ENCODE measurements at regions not wholly inside any gene's neighbourhood (a gene's known extent, or its start where the extent isn't known, plus 50 kb on each side); places are given as distances from the start of the nearest gene placed in this dataset.

DNA sequence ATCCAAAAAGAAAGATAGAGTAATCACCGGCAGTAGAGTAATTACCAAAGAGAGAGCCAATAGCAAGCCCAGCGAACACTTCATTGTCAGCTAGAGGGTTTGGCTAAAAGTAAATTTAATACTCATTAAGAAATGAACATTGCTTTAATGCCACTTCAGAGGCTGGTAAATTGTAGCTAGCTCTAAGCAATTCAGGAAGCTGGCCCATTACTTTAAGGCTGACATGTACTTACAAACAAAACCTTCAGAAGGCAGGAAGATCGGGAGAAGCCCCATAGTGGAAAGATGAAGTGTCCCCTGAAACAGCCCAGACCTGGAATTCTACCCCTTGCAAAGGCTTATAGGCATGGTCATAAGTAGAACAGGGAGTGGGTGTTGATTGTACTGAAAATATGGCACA is 396.6 kb upstream of the ID4 start:
- Mint-ChIP-seq H3K36me3 (no peaks in the 10 kb centered on the region), H3K27me3 (no peaks in the 10 kb centered on the region), H3K4me1 (no peaks in the 10 kb centered on the region), H3K9me3 (peaks cover 6% of the 10 kb centered on the region), H3K27ac (no peak overlapping the region), H3K4me3 (no peak overlapping the region)
- DNase-seq: no peak

DNA sequence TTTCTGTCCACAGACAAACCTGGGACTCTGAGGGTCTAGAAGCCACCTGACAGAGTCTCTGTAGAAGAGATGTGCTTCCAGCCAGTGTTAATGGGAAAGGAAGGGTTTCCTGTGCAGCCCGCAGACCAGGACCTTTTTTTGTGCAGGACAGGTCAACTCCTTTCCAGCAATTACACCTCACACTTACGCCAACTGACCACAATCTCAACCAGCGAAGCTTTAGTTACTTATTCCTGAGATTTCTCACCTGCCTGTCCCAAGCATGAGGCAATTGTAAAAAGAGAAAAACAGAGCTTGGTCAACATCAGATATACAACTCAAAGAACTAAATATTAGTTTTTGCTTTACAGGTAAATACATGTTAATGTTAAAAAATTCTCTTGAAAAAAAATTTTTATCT is 393.8 kb upstream of the ID4 start:
- Mint-ChIP-seq H3K27me3 (no peaks in the 10 kb centered on the region), H3K4me3 (no peak overlapping the region), H3K4me1 (no peaks in the 10 kb centered on the region), H3K9me3 (no peaks in the 10 kb centered on the region), H3K36me3 (no peaks in the 10 kb centered on the region), H3K27ac (no peak overlapping the region)
- no peak for DNase-seq

DNA sequence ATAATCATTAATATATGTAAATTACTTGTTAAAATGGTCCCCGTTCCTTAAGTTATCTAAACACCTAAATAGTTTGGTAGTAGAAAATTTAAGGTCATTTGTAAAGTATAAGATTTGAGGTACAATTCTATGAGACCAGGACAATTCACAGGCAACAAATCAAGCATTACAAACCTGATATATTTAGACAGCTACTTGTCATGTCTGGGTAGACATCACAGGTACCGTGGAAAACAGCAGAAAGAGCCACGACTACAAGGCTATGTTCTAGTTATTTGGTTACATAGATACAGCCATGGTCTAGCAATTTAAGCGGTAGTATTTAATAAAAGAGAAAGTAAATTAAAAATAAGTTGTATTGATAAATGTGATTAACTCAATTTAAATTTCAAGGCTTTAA is 393.1 kb upstream of the ID4 start:
- no peaks in the 10 kb centered on the region for H3K9me3 Mint-ChIP-seq
- H3K27ac Mint-ChIP-seq: no peak overlapping the region
- DNase-seq: no peak
- no peak overlapping the region for H3K4me3 Mint-ChIP-seq
- H3K27me3 Mint-ChIP-seq: no peaks in the 10 kb centered on the region
- H3K36me3 Mint-ChIP-seq: no peaks in the 10 kb centered on the region
- no peaks in the 10 kb centered on the region for H3K4me1 Mint-ChIP-seq

DNA sequence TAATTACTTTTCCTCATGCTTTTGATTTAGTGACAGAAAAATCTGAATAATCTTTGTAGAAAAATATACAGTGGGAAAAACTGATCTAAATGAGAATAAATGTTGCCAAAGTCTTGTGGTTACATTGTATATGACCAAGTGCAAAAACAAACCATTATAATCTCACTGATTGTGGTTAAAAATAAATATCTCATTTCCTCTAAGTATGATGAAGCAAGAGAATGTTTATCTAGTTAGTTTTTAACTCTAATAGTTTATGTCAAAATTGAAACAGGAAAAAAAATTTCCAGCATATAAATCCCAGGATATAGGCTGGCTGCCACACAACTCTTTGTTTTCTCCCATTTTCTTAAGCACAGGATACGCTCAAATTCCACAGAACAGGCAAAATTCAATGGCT is 392.7 kb upstream of the ID4 start:
- H3K27ac Mint-ChIP-seq: no peak overlapping the region
- DNase-seq: no peak
- no peaks in the 10 kb centered on the region for H3K4me1 Mint-ChIP-seq

DNA sequence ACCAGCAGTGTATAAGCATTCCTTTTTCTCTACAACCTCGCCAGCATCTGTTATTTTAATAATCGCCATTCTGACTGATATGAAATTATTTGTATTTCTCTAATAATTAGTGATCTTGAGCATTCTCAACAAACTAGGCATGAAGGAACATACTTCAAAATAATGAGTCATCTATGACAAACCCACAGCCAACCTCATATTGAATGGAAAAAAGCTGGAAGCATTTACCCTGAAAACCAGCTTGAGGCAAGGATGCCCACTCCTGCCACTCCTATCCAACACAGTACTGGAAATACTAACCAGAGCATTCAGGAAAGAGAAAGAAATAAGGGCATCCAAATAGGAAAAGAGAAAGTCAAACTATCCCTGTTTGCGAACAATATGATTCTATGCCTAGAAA is 390.6 kb upstream of the ID4 start:
- H3K4me1 Mint-ChIP-seq: no peaks in the 10 kb centered on the region
- H3K9me3 Mint-ChIP-seq: no peaks in the 10 kb centered on the region

More for the DNA sequence above, 392.7 kb upstream of the ID4 start:
- H3K9me3 Mint-ChIP-seq: no peaks in the 10 kb centered on the region
- no peaks in the 10 kb centered on the region for H3K27me3 Mint-ChIP-seq
- no peak overlapping the region for H3K4me3 Mint-ChIP-seq
- H3K36me3 Mint-ChIP-seq: no peaks in the 10 kb centered on the region

DNA sequence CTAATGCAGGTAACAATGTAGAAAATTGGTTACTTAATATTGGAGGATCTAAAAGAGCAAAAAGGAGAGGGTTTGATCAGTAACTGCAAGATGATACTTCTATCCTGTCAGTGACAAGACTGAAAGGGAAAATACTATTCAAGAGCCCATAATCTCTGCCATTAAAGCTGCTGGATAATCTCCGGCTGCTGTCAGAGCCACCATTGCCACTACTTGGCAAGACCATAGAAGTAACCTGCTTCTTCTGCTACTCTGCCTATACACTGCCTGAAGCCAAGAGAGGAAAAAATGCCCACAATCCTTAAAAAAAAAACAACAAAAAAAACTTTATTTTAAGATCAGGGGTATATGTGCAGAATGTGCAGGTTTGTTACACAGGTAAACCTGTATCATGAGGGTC is 386.5 kb upstream of the ID4 start:
- H3K9me3 Mint-ChIP-seq: peaks cover 1% of the 10 kb centered on the region
- no peak for DNase-seq
- H3K36me3 Mint-ChIP-seq: no peaks in the 10 kb centered on the region
- H3K4me1 Mint-ChIP-seq: no peaks in the 10 kb centered on the region
- no peaks in the 10 kb centered on the region for H3K27me3 Mint-ChIP-seq
- H3K4me3 Mint-ChIP-seq: no peak overlapping the region
- no peak overlapping the region for H3K27ac Mint-ChIP-seq

More for the DNA sequence above, 390.6 kb upstream of the ID4 start:
- no peaks in the 10 kb centered on the region for H3K36me3 Mint-ChIP-seq
- no peak overlapping the region for H3K27ac Mint-ChIP-seq
- no peak overlapping the region for H3K4me3 Mint-ChIP-seq
- H3K27me3 Mint-ChIP-seq: no peaks in the 10 kb centered on the region
- no peak for DNase-seq

DNA sequence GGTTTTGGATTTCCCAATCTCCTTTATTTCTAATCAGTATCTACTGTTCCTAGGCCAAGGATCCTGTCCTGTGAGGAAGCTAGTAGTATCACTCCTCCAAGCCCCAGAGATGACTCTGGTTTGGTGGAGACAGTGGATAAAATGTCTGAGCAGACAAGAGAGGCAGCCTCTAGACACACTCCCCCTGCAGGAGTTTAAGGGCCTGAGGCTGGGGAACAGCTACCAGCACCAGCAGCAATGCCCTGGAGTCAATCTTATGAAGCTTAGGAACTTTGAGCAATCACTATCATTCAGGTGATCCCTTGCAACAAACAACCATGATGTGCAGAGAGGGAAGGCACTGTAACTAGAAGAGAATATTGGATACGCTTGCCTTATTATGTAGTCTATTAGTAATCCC is 384.7 kb upstream of the ID4 start:
- Mint-ChIP-seq H3K27me3 (no peaks in the 10 kb centered on the region), H3K9me3 (peaks cover 1% of the 10 kb centered on the region), H3K27ac (no peak overlapping the region), H3K4me3 (no peak overlapping the region), H3K36me3 (no peaks in the 10 kb centered on the region), H3K4me1 (no peaks in the 10 kb centered on the region)
- DNase-seq: no peak

DNA sequence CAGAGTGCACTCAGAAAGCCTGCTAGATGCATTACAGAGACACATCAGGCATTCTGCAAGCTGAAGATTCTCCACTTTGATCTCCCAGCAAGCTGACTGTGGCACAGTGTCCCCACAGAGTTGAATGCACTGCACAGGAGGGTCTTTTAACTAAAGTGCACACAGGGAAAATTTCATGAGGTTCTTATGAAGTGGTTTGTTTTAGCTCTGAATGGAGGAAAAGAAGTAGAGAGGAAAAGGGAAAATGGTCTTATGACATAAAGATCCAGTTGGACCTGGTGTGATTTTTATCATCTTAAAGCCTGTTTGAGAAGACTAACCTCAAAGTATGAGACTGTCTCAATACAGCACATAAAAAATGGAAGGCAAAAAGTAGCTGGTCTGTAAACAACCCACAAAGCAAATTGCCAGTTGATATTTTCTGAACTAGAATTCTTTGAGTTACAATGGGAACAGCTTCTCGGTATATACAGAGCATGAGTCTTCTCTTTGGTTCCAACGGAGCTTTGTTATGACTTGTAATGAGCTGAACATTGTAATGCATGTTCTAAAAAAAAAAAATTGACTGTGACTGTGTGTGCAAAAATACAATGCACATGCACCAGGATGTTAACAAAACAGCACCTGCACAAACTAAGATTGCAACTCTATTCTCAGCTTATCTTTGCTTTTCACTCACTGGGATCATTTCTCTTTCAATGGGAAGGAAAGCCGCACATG is 383.0 kb upstream of the ID4 start:
- H3K27ac Mint-ChIP-seq: no peak overlapping the region
- H3K36me3 Mint-ChIP-seq: no peaks in the 10 kb centered on the region
- H3K4me1 Mint-ChIP-seq: no peaks in the 10 kb centered on the region
- no peak for DNase-seq
- no peak overlapping the region for H3K4me3 Mint-ChIP-seq
- H3K27me3 Mint-ChIP-seq: no peaks in the 10 kb centered on the region
- H3K9me3 Mint-ChIP-seq: peaks cover 1% of the 10 kb centered on the region

DNA sequence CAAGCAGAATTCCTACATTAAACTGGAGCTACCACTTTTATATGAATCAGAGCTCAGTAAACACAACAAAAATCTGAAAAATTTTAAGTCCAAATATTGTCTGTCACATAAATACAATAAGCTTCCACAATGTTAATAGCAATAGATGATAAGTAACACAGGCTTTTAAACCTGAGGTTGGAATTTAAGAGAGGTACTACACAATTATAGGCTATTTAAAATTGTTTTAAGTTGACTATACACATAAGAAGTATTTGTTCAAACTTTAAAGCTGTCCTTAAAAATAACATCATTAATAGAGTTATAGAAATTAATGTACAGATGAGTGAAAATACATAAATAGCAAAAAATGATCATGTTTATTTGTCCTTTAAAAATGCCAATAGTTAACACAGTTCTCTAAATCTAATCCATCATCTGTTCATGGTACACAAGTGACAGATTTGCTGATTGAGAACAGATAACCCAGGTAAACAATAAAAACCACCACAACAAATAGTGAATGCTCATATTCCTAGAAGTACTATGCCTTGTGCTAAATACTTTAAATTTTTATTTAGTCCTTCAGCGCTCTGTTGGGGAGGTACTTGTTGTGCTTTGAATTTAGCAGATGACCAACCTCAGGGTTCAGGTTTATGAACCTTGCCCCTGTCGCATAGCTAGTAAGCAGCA is 382.3 kb upstream of the ID4 start:
- Mint-ChIP-seq H3K4me3 (no peak overlapping the region), H3K9me3 (peaks cover 1% of the 10 kb centered on the region), H3K27ac (no peak overlapping the region), H3K36me3 (no peaks in the 10 kb centered on the region), H3K27me3 (no peaks in the 10 kb centered on the region), H3K4me1 (no peaks in the 10 kb centered on the region)
- DNase-seq: no peak

DNA sequence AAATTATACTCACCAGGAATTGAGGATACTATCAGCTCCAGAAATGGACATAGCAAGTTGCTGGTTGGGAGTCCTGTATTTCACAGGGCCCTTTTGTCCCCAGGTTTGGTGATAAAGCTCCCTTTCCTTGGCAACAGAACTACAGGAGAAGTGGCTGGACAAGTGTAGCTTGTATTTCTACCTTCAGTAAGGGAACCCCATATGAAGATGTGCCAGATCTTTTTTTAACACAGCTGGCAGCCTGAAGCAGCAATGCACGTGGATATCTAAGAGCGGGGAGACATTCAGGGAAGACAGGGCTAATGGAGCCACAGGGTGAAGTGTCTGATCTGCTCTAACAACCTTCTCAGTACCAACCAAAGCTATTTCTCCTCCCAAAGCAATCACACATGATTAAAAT is 373.9 kb upstream of the ID4 start:
- Mint-ChIP-seq H3K27me3 (no peaks in the 10 kb centered on the region), H3K4me1 (no peaks in the 10 kb centered on the region), H3K27ac (no peak overlapping the region), H3K36me3 (no peaks in the 10 kb centered on the region), H3K4me3 (no peak overlapping the region), H3K9me3 (no peaks in the 10 kb centered on the region)
- DNase-seq: no peak

DNA sequence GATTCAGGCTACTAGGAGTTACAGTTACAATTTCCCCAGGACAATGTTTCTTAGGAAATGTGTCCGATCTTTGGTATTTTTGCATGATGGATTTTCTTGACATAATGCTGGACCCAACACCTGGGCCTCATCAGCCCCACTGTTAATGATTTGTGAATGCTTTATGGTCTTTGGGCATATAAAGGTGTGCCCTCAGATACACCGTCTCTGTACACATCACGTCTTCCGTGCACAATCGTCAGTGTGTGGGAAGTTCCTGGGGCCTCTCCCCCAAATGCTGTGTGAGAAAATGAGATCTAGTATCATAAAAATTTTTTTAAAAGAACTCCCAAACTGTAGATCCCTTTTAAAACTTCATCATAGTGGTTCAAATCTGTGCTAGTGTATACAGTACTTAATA is 373.2 kb upstream of the ID4 start:
- no peak overlapping the region for H3K4me3 Mint-ChIP-seq
- no peak overlapping the region for H3K27ac Mint-ChIP-seq
- H3K9me3 Mint-ChIP-seq: no peaks in the 10 kb centered on the region
- no peaks in the 10 kb centered on the region for H3K4me1 Mint-ChIP-seq
- no peaks in the 10 kb centered on the region for H3K27me3 Mint-ChIP-seq
- DNase-seq: no peak
- H3K36me3 Mint-ChIP-seq: no peaks in the 10 kb centered on the region

DNA sequence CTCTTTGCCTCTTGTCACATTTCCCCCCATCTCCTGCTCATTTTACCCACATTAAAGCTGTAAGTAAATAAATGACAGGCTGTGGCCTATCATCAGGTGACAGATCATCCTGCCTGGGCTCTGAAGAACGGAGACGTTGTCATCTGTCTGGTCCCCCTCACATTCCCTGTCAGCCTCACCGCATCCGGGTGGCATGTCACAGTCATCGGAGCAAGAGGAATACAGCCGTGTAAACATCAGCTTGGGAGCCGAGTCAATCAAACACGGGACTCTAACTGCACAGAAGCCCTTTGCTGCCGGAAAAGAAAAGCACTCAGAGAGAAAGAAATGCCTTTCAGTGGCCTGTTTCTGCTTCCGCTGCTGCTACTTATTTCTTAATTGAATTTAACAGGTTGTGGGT is 371.9 kb upstream of the ID4 start:
- no peaks in the 10 kb centered on the region for H3K9me3 Mint-ChIP-seq
- no peak for DNase-seq
- no peak overlapping the region for H3K4me3 Mint-ChIP-seq
- H3K27me3 Mint-ChIP-seq: no peaks in the 10 kb centered on the region
- H3K4me1 Mint-ChIP-seq: no peaks in the 10 kb centered on the region
- no peaks in the 10 kb centered on the region for H3K36me3 Mint-ChIP-seq
- no peak overlapping the region for H3K27ac Mint-ChIP-seq

DNA sequence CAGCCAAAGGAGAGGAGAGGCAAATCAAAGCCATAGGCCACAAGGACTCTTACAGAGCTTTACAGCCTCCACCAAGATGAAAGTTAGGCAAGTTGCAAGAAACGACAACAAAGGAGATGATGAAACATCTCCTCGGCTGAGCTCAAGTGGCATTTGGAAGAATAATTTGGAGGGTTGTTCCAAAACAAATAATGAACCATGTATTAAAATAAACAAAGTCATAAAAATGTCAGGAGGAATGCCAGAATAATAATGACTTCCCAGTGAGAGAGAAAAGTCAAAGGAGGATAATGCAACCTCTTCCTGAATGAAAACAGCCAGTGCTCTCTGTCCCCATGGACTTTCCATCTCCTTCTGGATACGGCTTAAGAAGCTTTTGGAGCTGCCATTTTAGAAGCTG is 371.4 kb upstream of the ID4 start:
- H3K4me1 Mint-ChIP-seq: no peaks in the 10 kb centered on the region

DNA sequence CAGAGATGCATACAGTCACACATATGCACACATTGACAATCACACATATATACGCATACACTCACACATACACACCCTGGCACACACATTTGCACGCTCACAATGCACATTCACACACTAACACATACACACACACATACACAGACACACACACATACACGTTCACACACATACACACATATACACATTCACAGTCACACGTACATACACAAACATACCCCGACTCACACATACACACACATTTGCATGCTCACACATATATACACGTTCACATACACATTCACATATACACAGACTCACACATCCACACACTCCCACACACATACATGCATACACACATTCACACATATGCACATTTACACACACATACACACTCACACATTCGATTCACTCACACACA is 366.8 kb upstream of the ID4 start:
- Mint-ChIP-seq H3K4me3 (no peak overlapping the region), H3K36me3 (no peaks in the 10 kb centered on the region), H3K27ac (no peak overlapping the region), H3K4me1 (no peaks in the 10 kb centered on the region), H3K27me3 (no peaks in the 10 kb centered on the region), H3K9me3 (no peaks in the 10 kb centered on the region)
- DNase-seq: no peak

More for the DNA sequence above, 371.4 kb upstream of the ID4 start:
- H3K27ac Mint-ChIP-seq: no peak overlapping the region
- no peaks in the 10 kb centered on the region for H3K27me3 Mint-ChIP-seq
- no peak for DNase-seq
- H3K9me3 Mint-ChIP-seq: no peaks in the 10 kb centered on the region
- no peaks in the 10 kb centered on the region for H3K36me3 Mint-ChIP-seq
- H3K4me3 Mint-ChIP-seq: no peak overlapping the region

DNA sequence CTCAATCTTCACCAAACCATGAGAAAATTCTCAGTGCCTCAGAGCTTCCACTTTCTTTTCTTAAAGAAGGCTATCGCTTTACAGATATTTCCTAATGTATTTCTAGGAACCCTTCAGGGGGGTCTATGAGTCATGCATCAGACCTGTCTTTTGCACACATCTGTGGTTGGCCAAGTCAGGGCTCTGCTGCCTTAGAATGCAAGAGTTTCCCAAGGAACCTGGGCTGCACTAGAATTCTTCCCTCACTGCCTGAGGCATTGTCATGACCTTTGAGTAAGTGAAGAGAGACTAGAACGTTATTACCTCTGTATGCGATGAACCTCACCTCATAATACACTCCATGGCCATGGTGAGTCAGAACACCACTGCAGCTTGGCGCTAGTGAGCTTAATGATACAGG is 365.0 kb upstream of the ID4 start:
- Mint-ChIP-seq H3K9me3 (no peaks in the 10 kb centered on the region), H3K4me3 (no peak overlapping the region), H3K27me3 (no peaks in the 10 kb centered on the region), H3K36me3 (no peaks in the 10 kb centered on the region), H3K4me1 (no peaks in the 10 kb centered on the region), H3K27ac (no peak overlapping the region)
- no peak for DNase-seq

DNA sequence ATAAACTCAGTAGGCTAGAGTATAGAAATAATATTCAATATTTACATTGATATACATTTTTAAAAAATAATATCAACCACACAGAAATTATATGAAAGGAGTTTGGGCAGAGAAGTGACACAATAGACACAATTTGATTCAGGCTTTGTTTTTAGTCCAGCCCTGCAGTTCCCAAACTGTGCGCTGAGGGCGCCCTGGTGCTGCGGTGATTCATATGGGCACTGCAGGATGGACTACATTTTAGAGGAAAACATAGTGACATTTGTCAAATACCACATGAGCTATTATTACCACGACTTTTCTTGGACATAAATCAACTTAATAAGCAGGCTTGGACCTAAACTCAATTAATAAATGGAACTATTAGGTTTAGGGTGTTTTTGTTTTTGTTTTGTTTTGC is 364.3 kb upstream of the ID4 start:
- Mint-ChIP-seq H3K4me3 (no peak overlapping the region), H3K9me3 (no peaks in the 10 kb centered on the region), H3K36me3 (no peaks in the 10 kb centered on the region), H3K27ac (no peak overlapping the region), H3K27me3 (no peaks in the 10 kb centered on the region), H3K4me1 (no peaks in the 10 kb centered on the region)
- DNase-seq: no peak
